ENCODE measurements at regions not wholly inside any gene's neighbourhood (a gene's known extent, or its start where the extent isn't known, plus 50 kb on each side); places are given as distances from the start of the nearest gene placed in this dataset.

DNA sequence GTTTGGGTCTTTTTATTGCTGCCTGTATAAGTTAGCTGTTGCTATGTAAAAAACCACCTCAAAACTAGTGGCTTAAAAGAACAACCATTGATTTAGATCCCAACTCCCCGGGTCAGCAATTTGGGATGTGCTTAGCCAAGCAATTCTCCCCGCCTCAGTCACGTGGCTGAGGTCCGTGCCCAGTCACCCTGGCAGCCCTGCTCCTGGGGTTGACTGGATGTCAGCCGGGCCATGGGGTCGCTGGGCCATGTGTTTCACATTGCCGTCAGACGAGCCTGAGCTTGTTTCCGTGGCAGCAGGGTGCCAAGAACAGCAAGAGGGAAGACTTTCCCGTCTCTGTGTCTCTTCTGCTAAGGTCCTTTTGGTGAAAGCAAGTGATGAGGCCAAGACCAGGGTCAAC, 345.7 kb upstream of the FAT1 start:
- DNase-seq (ENCODE audit: insufficient read length, low spot score) = no peak
- no peak for TF ChIP-seq CTCF (IDR thresholded peaks at IDR 0.05; ENCODE audit: insufficient read depth, missing control alignments)
- no peak for FAIRE-seq

- no peak for TF ChIP-seq CTCF (IDR thresholded peaks at IDR 0.05; ENCODE audit: insufficient read depth, missing control alignments)
- no peak for FAIRE-seq
- DNase-seq (ENCODE audit: insufficient read length, low spot score) = no peak
These were observed 346.5 kb upstream of the FAT1 start for GRCh38 chr4:187070158-187070557.

DNA sequence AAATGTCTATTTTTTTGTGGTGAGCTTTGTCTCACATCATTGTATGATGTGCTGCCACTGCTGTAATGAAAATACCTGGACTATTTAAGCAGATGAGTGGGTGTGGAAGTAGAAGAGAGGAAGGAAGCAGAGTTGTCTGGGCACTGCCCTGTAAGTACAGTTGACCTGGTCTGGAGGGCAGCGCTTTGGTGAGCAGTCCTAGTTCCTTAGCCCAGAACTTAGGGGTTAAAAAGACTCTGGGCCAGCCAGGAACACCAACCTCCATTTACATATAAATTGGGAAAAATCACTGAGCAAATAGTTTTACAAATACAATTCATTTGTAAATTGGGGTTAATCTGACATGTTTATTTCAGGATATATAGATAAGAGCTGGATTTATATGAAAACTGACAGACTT, 347.1 kb upstream of the FAT1 start:
- no peak for TF ChIP-seq CTCF (IDR thresholded peaks at IDR 0.05; ENCODE audit: insufficient read depth, missing control alignments)
- no peak for DNase-seq (ENCODE audit: insufficient read length, low spot score)
- no peak for FAIRE-seq

- no peak for DNase-seq (ENCODE audit: insufficient read length, low spot score)
- no peak for TF ChIP-seq CTCF (IDR thresholded peaks at IDR 0.05; ENCODE audit: insufficient read depth, missing control alignments)
- no peak for FAIRE-seq
These were observed 348.4 kb upstream of the FAT1 start for GRCh38 chr4:187071946-187072600.

DNA sequence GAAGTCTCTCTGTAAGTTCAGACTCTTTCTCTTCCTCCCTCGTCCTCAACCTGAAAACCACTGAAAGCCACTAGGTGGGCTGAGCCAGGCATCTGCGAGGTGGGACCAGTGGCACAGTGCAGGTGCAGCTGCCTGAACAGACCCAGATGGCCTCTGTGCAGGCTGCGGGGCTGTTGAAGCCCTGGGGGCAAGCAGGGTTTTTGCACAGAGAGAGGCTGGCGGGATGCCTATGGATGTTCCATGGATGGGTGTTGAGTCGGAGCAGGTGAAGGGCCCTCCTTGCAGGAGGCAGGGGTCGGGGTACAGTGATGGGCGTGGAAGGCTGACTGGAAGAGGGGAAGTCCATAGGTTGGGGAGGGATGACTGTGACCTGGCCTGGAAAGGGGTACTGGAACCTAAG, 350.2 kb upstream of the FAT1 start:
- FAIRE-seq = no peak
- DNase-seq (ENCODE audit: insufficient read length, low spot score) = no peak
- no peak for TF ChIP-seq CTCF (IDR thresholded peaks at IDR 0.05; ENCODE audit: insufficient read depth, missing control alignments)

DNA sequence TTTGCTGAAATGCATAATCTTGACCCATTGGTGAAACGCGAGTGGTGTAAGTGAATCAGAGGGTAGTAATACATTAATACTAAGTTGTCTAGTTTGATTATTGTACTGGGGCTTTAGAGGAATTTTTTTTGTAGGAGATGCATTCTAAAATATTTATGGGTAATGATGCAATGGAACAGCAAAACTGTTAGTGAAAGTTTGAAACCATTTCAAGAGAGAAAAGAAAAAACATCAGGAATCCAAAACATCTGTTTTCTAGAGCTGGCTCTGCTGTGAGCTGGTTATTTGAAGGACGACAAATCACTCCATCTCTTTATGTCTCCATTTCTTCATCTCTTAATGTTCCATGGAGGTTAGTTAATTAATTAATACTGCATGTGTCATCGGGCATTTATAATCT, 351.9 kb upstream of the FAT1 start:
- DNase-seq (ENCODE audit: insufficient read length, low spot score) (no peak), FAIRE-seq (no peak)
- TF ChIP-seq CTCF (IDR thresholded peaks at IDR 0.05; ENCODE audit: insufficient read depth, missing control alignments) = no peak

DNA sequence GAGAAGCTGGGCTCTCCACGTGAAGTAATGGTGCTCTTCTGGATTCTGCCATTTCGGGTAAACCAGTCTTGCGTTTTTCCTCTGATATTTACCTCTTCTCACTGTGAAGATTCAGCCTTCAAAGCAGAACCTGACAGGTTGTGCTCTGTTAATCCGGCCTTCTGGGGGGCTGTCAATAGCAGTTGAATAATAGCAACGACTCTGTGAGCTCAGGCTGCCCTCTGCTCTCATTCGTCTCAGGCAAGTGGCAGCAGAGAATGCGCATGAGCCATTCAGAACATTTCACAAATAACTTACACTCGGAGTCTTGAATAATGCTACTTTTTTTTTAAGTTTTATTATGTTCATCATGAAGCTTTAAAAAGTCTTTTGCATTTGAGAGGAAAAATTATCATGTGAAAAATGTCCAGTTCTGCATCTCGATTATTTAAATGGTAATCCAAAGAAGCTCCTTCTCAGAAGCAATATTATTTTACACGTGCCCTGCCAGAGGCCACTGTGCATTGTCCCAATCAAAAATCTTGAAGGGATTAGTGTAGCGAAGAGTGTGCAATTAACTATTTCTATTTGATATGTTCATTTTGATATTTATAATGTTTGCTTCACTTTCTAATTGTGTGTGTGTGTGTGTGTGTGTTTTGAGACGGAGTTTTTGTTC, 354.2 kb upstream of the FAT1 start:
- no peak for TF ChIP-seq CTCF (IDR thresholded peaks at IDR 0.05; ENCODE audit: insufficient read depth, missing control alignments)
- FAIRE-seq = no peak
- no peak for DNase-seq (ENCODE audit: insufficient read length, low spot score)
